Gastrocnemius medialis (tissue), 4 donors: ENCODE measurements at regions not wholly inside any gene's neighbourhood (a gene's known extent, or its start where the extent isn't known, plus 50 kb on each side); places are given as distances from the start of the nearest gene placed in this dataset.

Experiments
- POLR2A ChIP-seq, 2 donors: fragments of 450-650 bp; IDR thresholded peaks; one replicate each; pipeline ENCODE4 v1.6.1; 2017; ENCODE audit warnings: antibody characterized with exemption in 2 of 2, mild to moderate bottlenecking in 2 of 2, moderate library complexity in 2 of 2
- TF ChIP-seq, protein P1 (sequence below), 5 experiments: fragments of 450-650 bp in 3 of 5; fragments of 200-600 bp in 2 of 5; sonication (generic) in 2 of 5; IDR thresholded peaks in 4 of 5; conservative IDR thresholded peaks in 1 of 5; 1 replicate in 4 of 5; 2 replicates in 1 of 5; pipeline ENCODE4 v1.5.1; 2016 to 2019; ENCODE audit warnings: antibody characterized with exemption in 5 of 5, mild to moderate bottlenecking in 3 of 5, moderate library complexity in 3 of 5

DNA sequence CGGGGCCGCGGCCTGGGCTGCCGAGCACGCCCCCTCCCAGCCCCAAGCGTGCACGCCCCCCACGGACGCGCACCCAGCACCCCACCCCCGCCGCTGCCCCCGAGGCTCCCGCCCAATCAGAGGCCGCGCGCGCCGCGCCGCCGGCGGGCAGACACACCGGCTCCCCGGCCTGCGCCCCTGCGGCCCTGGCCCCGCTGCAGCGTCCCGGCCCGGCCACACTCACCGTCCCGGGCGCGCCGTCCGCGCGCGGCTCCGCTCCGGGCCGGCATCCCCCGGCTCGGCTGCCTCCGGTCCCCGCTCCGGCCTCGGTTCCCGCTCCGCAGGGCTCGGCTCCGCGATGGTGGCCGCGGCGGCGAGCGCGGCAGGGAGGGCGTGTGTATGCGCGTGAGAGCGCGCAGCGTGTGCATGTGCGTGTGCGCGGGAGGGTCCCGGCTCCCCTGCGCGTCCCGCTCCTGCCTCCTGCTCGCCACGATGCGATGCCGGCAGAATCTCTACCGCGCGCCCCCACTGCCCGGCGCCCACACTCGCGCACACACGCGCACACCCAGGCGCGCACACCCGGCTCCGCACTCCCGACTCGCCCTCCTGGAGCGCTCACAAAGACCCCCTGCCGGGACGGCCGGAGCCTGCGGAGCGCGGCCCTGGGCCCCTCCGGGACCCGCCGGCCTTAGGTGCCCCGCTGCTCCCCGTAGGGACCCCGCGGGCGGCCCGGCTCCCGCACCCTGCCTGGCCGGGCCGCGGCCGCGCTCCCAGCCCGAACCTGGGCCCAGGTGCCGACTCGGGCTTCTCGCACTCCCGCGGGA, 186.5 kb upstream of the LINGO1 start:
- TF ChIP-seq, protein P1, sequence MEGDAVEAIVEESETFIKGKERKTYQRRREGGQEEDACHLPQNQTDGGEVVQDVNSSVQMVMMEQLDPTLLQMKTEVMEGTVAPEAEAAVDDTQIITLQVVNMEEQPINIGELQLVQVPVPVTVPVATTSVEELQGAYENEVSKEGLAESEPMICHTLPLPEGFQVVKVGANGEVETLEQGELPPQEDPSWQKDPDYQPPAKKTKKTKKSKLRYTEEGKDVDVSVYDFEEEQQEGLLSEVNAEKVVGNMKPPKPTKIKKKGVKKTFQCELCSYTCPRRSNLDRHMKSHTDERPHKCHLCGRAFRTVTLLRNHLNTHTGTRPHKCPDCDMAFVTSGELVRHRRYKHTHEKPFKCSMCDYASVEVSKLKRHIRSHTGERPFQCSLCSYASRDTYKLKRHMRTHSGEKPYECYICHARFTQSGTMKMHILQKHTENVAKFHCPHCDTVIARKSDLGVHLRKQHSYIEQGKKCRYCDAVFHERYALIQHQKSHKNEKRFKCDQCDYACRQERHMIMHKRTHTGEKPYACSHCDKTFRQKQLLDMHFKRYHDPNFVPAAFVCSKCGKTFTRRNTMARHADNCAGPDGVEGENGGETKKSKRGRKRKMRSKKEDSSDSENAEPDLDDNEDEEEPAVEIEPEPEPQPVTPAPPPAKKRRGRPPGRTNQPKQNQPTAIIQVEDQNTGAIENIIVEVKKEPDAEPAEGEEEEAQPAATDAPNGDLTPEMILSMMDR (IDR thresholded peaks at IDR 0.05 in 4 of 5, conservative IDR thresholded peaks at IDR 0.05 in 1 of 5): no peak
- TF ChIP-seq POLR2A (IDR thresholded peaks at IDR 0.05): no peak
